ENCODE measurements at regions not wholly inside any gene's neighbourhood (a gene's known extent, or its start where the extent isn't known, plus 50 kb on each side); places are given as distances from the start of the nearest gene placed in this dataset.

DNA sequence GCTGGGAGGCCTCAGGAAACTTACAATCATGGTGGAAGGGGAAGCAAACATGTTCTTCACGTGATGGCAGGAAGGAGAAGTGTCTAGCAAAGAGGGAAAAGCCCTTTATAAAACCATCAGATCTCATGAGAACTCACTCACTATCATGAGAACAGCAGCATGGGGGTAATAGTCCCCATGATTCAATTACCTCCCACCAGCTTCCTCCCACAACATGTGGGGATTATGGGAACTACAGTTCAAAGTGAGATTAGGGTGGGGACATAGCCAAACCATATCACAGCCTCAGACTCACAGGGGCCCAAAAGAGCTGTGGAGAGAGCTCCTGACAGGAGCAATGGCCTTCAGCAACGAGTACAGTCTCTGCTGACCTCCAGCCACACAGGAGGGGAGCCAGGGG is 151.4 kb downstream of the GXYLT1 start:
- TF ChIP-seq, protein P1, sequence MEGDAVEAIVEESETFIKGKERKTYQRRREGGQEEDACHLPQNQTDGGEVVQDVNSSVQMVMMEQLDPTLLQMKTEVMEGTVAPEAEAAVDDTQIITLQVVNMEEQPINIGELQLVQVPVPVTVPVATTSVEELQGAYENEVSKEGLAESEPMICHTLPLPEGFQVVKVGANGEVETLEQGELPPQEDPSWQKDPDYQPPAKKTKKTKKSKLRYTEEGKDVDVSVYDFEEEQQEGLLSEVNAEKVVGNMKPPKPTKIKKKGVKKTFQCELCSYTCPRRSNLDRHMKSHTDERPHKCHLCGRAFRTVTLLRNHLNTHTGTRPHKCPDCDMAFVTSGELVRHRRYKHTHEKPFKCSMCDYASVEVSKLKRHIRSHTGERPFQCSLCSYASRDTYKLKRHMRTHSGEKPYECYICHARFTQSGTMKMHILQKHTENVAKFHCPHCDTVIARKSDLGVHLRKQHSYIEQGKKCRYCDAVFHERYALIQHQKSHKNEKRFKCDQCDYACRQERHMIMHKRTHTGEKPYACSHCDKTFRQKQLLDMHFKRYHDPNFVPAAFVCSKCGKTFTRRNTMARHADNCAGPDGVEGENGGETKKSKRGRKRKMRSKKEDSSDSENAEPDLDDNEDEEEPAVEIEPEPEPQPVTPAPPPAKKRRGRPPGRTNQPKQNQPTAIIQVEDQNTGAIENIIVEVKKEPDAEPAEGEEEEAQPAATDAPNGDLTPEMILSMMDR (IDR thresholded peaks at IDR 0.05; ENCODE audit: low read depth, low read length), result no peak
- TF ChIP-seq POLR2A (IDR thresholded peaks at IDR 0.05; ENCODE audit: extremely low read depth, insufficient read length) (no peak), MYC (IDR thresholded peaks at IDR 0.05; ENCODE audit: low read depth, low read length) (no peak)
- TF ChIP-seq, protein P2, sequence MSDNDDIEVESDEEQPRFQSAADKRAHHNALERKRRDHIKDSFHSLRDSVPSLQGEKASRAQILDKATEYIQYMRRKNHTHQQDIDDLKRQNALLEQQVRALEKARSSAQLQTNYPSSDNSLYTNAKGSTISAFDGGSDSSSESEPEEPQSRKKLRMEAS (IDR thresholded peaks at IDR 0.05; ENCODE audit: low read depth, low read length), result no peak

Data from NB4 (cell line).